Vagina (tissue), 2 donors: ENCODE measurements at regions not wholly inside any gene's neighbourhood (a gene's known extent, or its start where the extent isn't known, plus 50 kb on each side); places are given as distances from the start of the nearest gene placed in this dataset.

Experiments used
- DNase-seq, 2 donors: peaks; one replicate each; pipeline ENCODE4 v3.0.0-alpha.2; 2017; ENCODE audit errors: extremely low spot score in 2 of 2
- H3K27ac ChIP-seq: fragments of 200-600 bp; sonication (generic); one replicate; pipeline ENCODE4 v1.5.1; 2019
- H3K27me3 ChIP-seq: fragments of 200-600 bp; sonication (generic); one replicate; pipeline ENCODE4 v1.5.1; 2019
- H3K36me3 ChIP-seq, 2 donors: fragments of 200-600 bp; sonication (generic); one replicate each; pipeline ENCODE4 v1.5.1; 2017 to 2019
- H3K4me1 ChIP-seq: fragments of 200-600 bp; sonication (generic); one replicate; pipeline ENCODE4 v1.5.1; 2019
- H3K4me3 ChIP-seq, 2 donors: fragments of 200-600 bp; sonication (generic); 1 replicate in 1 of 2; 2 replicates in 1 of 2; pipeline ENCODE4 v1.5.1; 2016 to 2019
- H3K9me3 ChIP-seq: fragments of 200-600 bp; sonication (generic); one replicate; pipeline ENCODE4 v1.5.1; 2019
- CTCF ChIP-seq, 3 experiments: fragments of 450-650 bp in 2 of 3; fragments of 200-600 bp in 1 of 3; sonication (generic) in 1 of 3; IDR thresholded peaks; one replicate each; pipeline ENCODE4 v1.5.1; 2017 to 2019; ENCODE audit warnings: antibody characterized with exemption in 3 of 3, mild to moderate bottlenecking in 2 of 3, moderate library complexity in 2 of 3
- POLR2A ChIP-seq, 2 donors: fragments of 450-650 bp; IDR thresholded peaks; one replicate each; pipeline ENCODE4 v1.6.1; 2017; ENCODE audit warnings: antibody characterized with exemption in 2 of 2, mild to moderate bottlenecking in 2 of 2, moderate library complexity in 2 of 2
- POLR2AphosphoS5 ChIP-seq, 2 donors: sonication (generic); formaldehyde crosslinking; IDR thresholded peaks; one replicate each; pipeline ENCODE4 v1.9.0; 2017; ENCODE audit warnings: antibody characterized with exemption in 2 of 2, mild to moderate bottlenecking in 2 of 2, low read depth in 1 of 2; ENCODE audit not compliant: insufficient read depth in 1 of 2
- intact Hi-C: fragments of 100-400 bp; cut with DNase I; formaldehyde crosslinking; loops from one replicate; pipeline ENCODE4 v1.15.1; 2023

- H3K36me3 ChIP-seq = no peaks in the 10 kb centered on the region
- no peak for TF ChIP-seq POLR2AphosphoS5 (IDR thresholded peaks at IDR 0.05; ENCODE audit: insufficient read depth in 1 of 2, low read depth in 1 of 2)
- TF ChIP-seq POLR2A (IDR thresholded peaks at IDR 0.05) = no peak
- no peak for TF ChIP-seq CTCF (IDR thresholded peaks at IDR 0.05)
- DNase-seq = no peak
- H3K4me1 ChIP-seq = no peaks in the 10 kb centered on the region
- H3K4me3 ChIP-seq = no peak overlapping the region
- no peak overlapping the region for H3K27ac ChIP-seq
- intact Hi-C loops = loop anchor here (10.0 kb wide), 1 partner anchor 1063 kb away; no protein-coding TSS in a partner anchor
- no peaks in the 10 kb centered on the region for H3K27me3 ChIP-seq
- H3K9me3 ChIP-seq = no peaks in the 10 kb centered on the region
Measured at GRCh38 chr7:85587785-85588184, 400.9 kb upstream of the SEMA3D start.

GRCh38 chr7:85586091-85586490, 399.2 kb upstream of the SEMA3D start:
- TF ChIP-seq POLR2A (IDR thresholded peaks at IDR 0.05) (no peak), POLR2AphosphoS5 (IDR thresholded peaks at IDR 0.05; ENCODE audit: insufficient read depth in 1 of 2, low read depth in 1 of 2) (no peak), CTCF (IDR thresholded peaks at IDR 0.05) (no peak)
- Histone ChIP-seq H3K27me3 (no peaks in the 10 kb centered on the region), H3K4me3 (no peak overlapping the region), H3K36me3 (no peaks in the 10 kb centered on the region), H3K9me3 (no peaks in the 10 kb centered on the region), H3K4me1 (no peaks in the 10 kb centered on the region), H3K27ac (no peak overlapping the region)
- intact Hi-C loops = loop anchor here (10.0 kb wide), 1 partner anchor 1061 kb away; no protein-coding TSS in a partner anchor
- DNase-seq = no peak

- intact Hi-C loops = loop anchor here (10.0 kb wide), 1 partner anchor 1059 kb away; no protein-coding TSS in a partner anchor
- no peaks in the 10 kb centered on the region for H3K36me3 ChIP-seq
- H3K27me3 ChIP-seq = no peaks in the 10 kb centered on the region
- no peak overlapping the region for H3K4me3 ChIP-seq
- no peak overlapping the region for H3K27ac ChIP-seq
- no peaks in the 10 kb centered on the region for H3K4me1 ChIP-seq
- H3K9me3 ChIP-seq = no peaks in the 10 kb centered on the region
- DNase-seq = no peak
- TF ChIP-seq POLR2AphosphoS5 (IDR thresholded peaks at IDR 0.05; ENCODE audit: insufficient read depth in 1 of 2, low read depth in 1 of 2) (no peak), CTCF (IDR thresholded peaks at IDR 0.05) (no peak), POLR2A (IDR thresholded peaks at IDR 0.05) (no peak)
Measured at GRCh38 chr7:85583131-85583953, 396.5 kb upstream of the SEMA3D start.

- H3K27ac ChIP-seq = no peak overlapping the region
- TF ChIP-seq CTCF (IDR thresholded peaks at IDR 0.05) = no peak
- no peak for TF ChIP-seq POLR2A (IDR thresholded peaks at IDR 0.05)
- no peak for TF ChIP-seq POLR2AphosphoS5 (IDR thresholded peaks at IDR 0.05; ENCODE audit: insufficient read depth in 1 of 2, low read depth in 1 of 2)
- H3K4me3 ChIP-seq = no peak overlapping the region
- H3K4me1 ChIP-seq = no peaks in the 10 kb centered on the region
- intact Hi-C loops = no loop called here
- H3K36me3 ChIP-seq = no peaks in the 10 kb centered on the region
- no peaks in the 10 kb centered on the region for H3K27me3 ChIP-seq
- no peaks in the 10 kb centered on the region for H3K9me3 ChIP-seq
- DNase-seq = no peak
Measured at GRCh38 chr7:85573844-85574243, 387.0 kb upstream of the SEMA3D start.

GRCh38 chr7:85573346-85573745, 386.5 kb upstream of the SEMA3D start:
- Histone ChIP-seq H3K4me1 (no peaks in the 10 kb centered on the region), H3K36me3 (no peaks in the 10 kb centered on the region), H3K27me3 (no peaks in the 10 kb centered on the region), H3K4me3 (no peak overlapping the region), H3K9me3 (no peaks in the 10 kb centered on the region), H3K27ac (no peak overlapping the region)
- DNase-seq = no peak
- intact Hi-C loops = no loop called here
- TF ChIP-seq CTCF (IDR thresholded peaks at IDR 0.05) (no peak), POLR2A (IDR thresholded peaks at IDR 0.05) (no peak), POLR2AphosphoS5 (IDR thresholded peaks at IDR 0.05; ENCODE audit: insufficient read depth in 1 of 2, low read depth in 1 of 2) (no peak)
